Activated CD4-positive, alpha-beta T cell treated with anti-CD3 and anti-CD28 coated beads, Interleukin-2, amount 10 ng/mL, durations not matched to agents 7 days and 5 days (primary cell): ENCODE measurements at regions not wholly inside any gene's neighbourhood (a gene's known extent, or its start where the extent isn't known, plus 50 kb on each side); places are given as distances from the start of the nearest gene placed in this dataset.
"Not testable (repeated sequence)": the region's sequence is repeated elsewhere in the genome, so short reads cannot be mapped to it uniquely, and the experiment has no call there.

Experiments
- CTCF ChIA-PET: fragments of 350-600 bp; sonication (Branson Sonifier 250); formaldehyde crosslinking; loops from one replicate; lab custom pipeline; 2021; ENCODE audit warnings: antibody characterized with exemption; lab: Charles Lee
- POLR2A ChIA-PET: fragments of 350-600 bp; sonication (Branson Sonifier 250); formaldehyde crosslinking; loops from one replicate; lab custom pipeline; 2021; ENCODE audit warnings: antibody characterized with exemption; lab: Charles Lee
- DNase-seq: peaks from one replicate; pipeline ENCODE4 v3.0.0-alpha.2; 2020
- H3K27ac Mint-ChIP-seq: one replicate; pipeline ENCODE4 v1.8.0; 2021; ENCODE audit warnings: mild to moderate bottlenecking, moderate library complexity, mixed read lengths
- H3K27me3 Mint-ChIP-seq: one replicate; pipeline ENCODE4 v1.8.0; 2021; ENCODE audit warnings: mixed read lengths
- H3K36me3 Mint-ChIP-seq: one replicate; pipeline ENCODE4 v1.8.0; 2021; ENCODE audit warnings: low read depth, mixed read lengths
- H3K4me1 Mint-ChIP-seq: one replicate; pipeline ENCODE4 v1.8.0; 2021; ENCODE audit warnings: mixed read lengths
- H3K4me3 Mint-ChIP-seq: one replicate; pipeline ENCODE4 v1.8.0; 2021; ENCODE audit warnings: mild to moderate bottlenecking, moderate library complexity, mixed read lengths
- H3K9me3 Mint-ChIP-seq: one replicate; pipeline ENCODE4 v1.8.0; 2021; ENCODE audit warnings: mixed read lengths

GRCh38 chr7:13007331-13007730 is 319.9 kb downstream of the ARL4A start:
- no peaks in the 10 kb centered on the region for H3K4me1 Mint-ChIP-seq
- H3K36me3 Mint-ChIP-seq, result no peaks in the 10 kb centered on the region
- ChIA-PET CTCF (no interaction called here), POLR2A (no interaction called here)
- peaks cover 2% of the 10 kb centered on the region for H3K9me3 Mint-ChIP-seq
- H3K27ac Mint-ChIP-seq, result no peak overlapping the region
- H3K4me3 Mint-ChIP-seq, result no peak overlapping the region
- DNase-seq, result no peak
- H3K27me3 Mint-ChIP-seq, result no peaks in the 10 kb centered on the region

GRCh38 chr7:13009517-13009916 is 322.1 kb downstream of the ARL4A start:
- Mint-ChIP-seq H3K4me1 (no peaks in the 10 kb centered on the region), H3K36me3 (no peaks in the 10 kb centered on the region), H3K9me3 (peaks cover 2% of the 10 kb centered on the region), H3K27me3 (no peaks in the 10 kb centered on the region), H3K4me3 (no peak overlapping the region), H3K27ac (no peak overlapping the region)
- ChIA-PET CTCF (interaction anchor here (0.7 kb wide), 1 partner anchor 1754 kb away, joined by 3 read pairs; no protein-coding TSS in a partner anchor), POLR2A (no interaction called here)
- DNase-seq, result no peak

- no peak for DNase-seq
Observed at GRCh38 chr7:13014011-13014410, 326.6 kb downstream of the ARL4A start.

GRCh38 chr7:13016036-13016581 is 328.7 kb downstream of the ARL4A start:
- CTCF ChIA-PET, result no interaction called here
- no peaks in the 10 kb centered on the region for H3K4me1 Mint-ChIP-seq
- POLR2A ChIA-PET, result no interaction called here
- H3K36me3 Mint-ChIP-seq, result no peaks in the 10 kb centered on the region
- H3K27me3 Mint-ChIP-seq, result no peaks in the 10 kb centered on the region
- no peaks in the 10 kb centered on the region for H3K9me3 Mint-ChIP-seq
- no peak overlapping the region for H3K27ac Mint-ChIP-seq
- no peak overlapping the region for H3K4me3 Mint-ChIP-seq
- no peak for DNase-seq

More at GRCh38 chr7:13014011-13014410, 326.6 kb downstream of the ARL4A start:
- Mint-ChIP-seq H3K27ac (no peak overlapping the region), H3K36me3 (no peaks in the 10 kb centered on the region), H3K4me1 (no peaks in the 10 kb centered on the region), H3K4me3 (no peak overlapping the region), H3K9me3 (peaks cover 2% of the 10 kb centered on the region), H3K27me3 (no peaks in the 10 kb centered on the region)
- POLR2A ChIA-PET, result no interaction called here
- CTCF ChIA-PET, result no interaction called here

- Mint-ChIP-seq H3K4me3 (no peak overlapping the region), H3K27ac (no peak overlapping the region), H3K4me1 (no peaks in the 10 kb centered on the region), H3K9me3 (no peaks in the 10 kb centered on the region), H3K27me3 (no peaks in the 10 kb centered on the region), H3K36me3 (no peaks in the 10 kb centered on the region)
- DNase-seq, result no peak
- ChIA-PET CTCF (no interaction called here), POLR2A (no interaction called here)
Observed at GRCh38 chr7:13016592-13017332, 329.3 kb downstream of the ARL4A start.

GRCh38 chr7:13017333-13017857 is 330.0 kb downstream of the ARL4A start:
- Mint-ChIP-seq H3K4me1 (no peaks in the 10 kb centered on the region), H3K9me3 (no peaks in the 10 kb centered on the region), H3K36me3 (no peaks in the 10 kb centered on the region), H3K4me3 (no peak overlapping the region), H3K27me3 (no peaks in the 10 kb centered on the region), H3K27ac (no peak overlapping the region)
- ChIA-PET CTCF (no interaction called here), POLR2A (no interaction called here)
- DNase-seq, result no peak

GRCh38 chr7:13017881-13018280 is 330.4 kb downstream of the ARL4A start:
- Mint-ChIP-seq H3K27me3 (no peaks in the 10 kb centered on the region), H3K27ac (no peak overlapping the region), H3K4me1 (no peaks in the 10 kb centered on the region), H3K36me3 (no peaks in the 10 kb centered on the region), H3K9me3 (no peaks in the 10 kb centered on the region), H3K4me3 (no peak overlapping the region)
- POLR2A ChIA-PET, result no interaction called here
- CTCF ChIA-PET, result no interaction called here
- no peak for DNase-seq

GRCh38 chr7:13021566-13022300 is 334.3 kb downstream of the ARL4A start:
- CTCF ChIA-PET, result no interaction called here
- no peaks in the 10 kb centered on the region for H3K27me3 Mint-ChIP-seq
- H3K36me3 Mint-ChIP-seq, result no peaks in the 10 kb centered on the region
- no peak for DNase-seq
- H3K4me1 Mint-ChIP-seq, result no peaks in the 10 kb centered on the region
- H3K27ac Mint-ChIP-seq, result no peak overlapping the region
- POLR2A ChIA-PET, result interaction anchor here (0.6 kb wide), 1 partner anchor 46 kb away, joined by 3 read pairs; no protein-coding TSS in a partner anchor
- no peak overlapping the region for H3K4me3 Mint-ChIP-seq
- H3K9me3 Mint-ChIP-seq, result no peaks in the 10 kb centered on the region

- POLR2A ChIA-PET, result no interaction called here
- Mint-ChIP-seq H3K27ac (no peak overlapping the region), H3K4me1 (no peaks in the 10 kb centered on the region), H3K9me3 (no peaks in the 10 kb centered on the region), H3K36me3 (no peaks in the 10 kb centered on the region), H3K27me3 (no peaks in the 10 kb centered on the region), H3K4me3 (no peak overlapping the region)
- no peak for DNase-seq
- CTCF ChIA-PET, result interaction anchor here (1.0 to 1.1 kb wide), 2 partner anchors 8 to 338 kb away, joined by 3 read pairs; no protein-coding TSS in a partner anchor
Observed at GRCh38 chr7:13024121-13024674, 336.8 kb downstream of the ARL4A start.

GRCh38 chr7:13025043-13025442 is 337.6 kb downstream of the ARL4A start:
- H3K27me3 Mint-ChIP-seq, CTCF ChIA-PET, H3K36me3 Mint-ChIP-seq, H3K4me1 Mint-ChIP-seq, H3K9me3 Mint-ChIP-seq, H3K27ac Mint-ChIP-seq, POLR2A ChIA-PET, DNase-seq, H3K4me3 Mint-ChIP-seq: not testable (repeated sequence)

- ChIA-PET POLR2A (interaction anchor here (0.5 kb wide), 1 partner anchor 957 kb away, joined by 3 read pairs; no protein-coding TSS in a partner anchor), CTCF (no interaction called here)
- Mint-ChIP-seq H3K9me3 (no peaks in the 10 kb centered on the region), H3K27ac (no peak overlapping the region), H3K4me3 (no peak overlapping the region), H3K27me3 (no peaks in the 10 kb centered on the region), H3K4me1 (no peaks in the 10 kb centered on the region), H3K36me3 (no peaks in the 10 kb centered on the region)
- DNase-seq, result no peak
Observed at GRCh38 chr7:13027321-13027720, 339.9 kb downstream of the ARL4A start.

GRCh38 chr7:13028036-13028824 is 340.8 kb downstream of the ARL4A start:
- no peaks in the 10 kb centered on the region for H3K4me1 Mint-ChIP-seq
- no peaks in the 10 kb centered on the region for H3K9me3 Mint-ChIP-seq
- H3K27me3 Mint-ChIP-seq, result no peaks in the 10 kb centered on the region
- no peak overlapping the region for H3K4me3 Mint-ChIP-seq
- ChIA-PET POLR2A (no interaction called here), CTCF (no interaction called here)
- no peak for DNase-seq
- H3K27ac Mint-ChIP-seq, result no peak overlapping the region
- H3K36me3 Mint-ChIP-seq, result no peaks in the 10 kb centered on the region
